ENCODE measurements at regions not wholly inside any gene's neighbourhood (a gene's known extent, or its start where the extent isn't known, plus 50 kb on each side); places are given as distances from the start of the nearest gene placed in this dataset.
"Not testable (repeated sequence)": the region's sequence is repeated elsewhere in the genome, so short reads cannot be mapped to it uniquely, and the experiment has no call there.

GRCh38 chr3:162597226-162597625 lies 1100.6 kb downstream of the OTOL1 start:
- no peak for DNase-seq

- DNase-seq, result peak; percentile 56
Observed at GRCh38 chr3:162598500-162598899, 1101.9 kb downstream of the OTOL1 start.

GRCh38 chr3:162599742-162600141 lies 1103.1 kb downstream of the OTOL1 start:
- not testable (repeated sequence) for DNase-seq

GRCh38 chr3:162601101-162601670 lies 1104.6 kb downstream of the OTOL1 start:
- no peak for DNase-seq

- peak; percentile 11 for DNase-seq
Observed at GRCh38 chr3:162602619-162603018, 1106.0 kb downstream of the OTOL1 start.

- no peak for DNase-seq
Observed at GRCh38 chr3:162605651-162606204, 1109.1 kb downstream of the OTOL1 start.

GRCh38 chr3:162610261-162610660 lies 1113.7 kb downstream of the OTOL1 start:
- DNase-seq, result no peak

GRCh38 chr3:162612991-162613390 lies 1116.4 kb downstream of the OTOL1 start:
- DNase-seq, result no peak

- DNase-seq, result peak; percentile 94
Observed at GRCh38 chr3:162626172-162626571, 1129.6 kb downstream of the OTOL1 start.

GRCh38 chr3:162628531-162628930 lies 1131.9 kb downstream of the OTOL1 start:
- DNase-seq, result no peak

- DNase-seq, result no peak
Observed at GRCh38 chr3:162629372-162629771, 1132.8 kb downstream of the OTOL1 start.

GRCh38 chr3:162632672-162633071 lies 1136.1 kb downstream of the OTOL1 start:
- DNase-seq, result no peak

GRCh38 chr3:162640208-162640607 lies 1143.6 kb downstream of the OTOL1 start:
- not testable (repeated sequence) for DNase-seq

- DNase-seq, result no peak
Observed at GRCh38 chr3:162641317-162641716, 1144.7 kb downstream of the OTOL1 start.

- DNase-seq, result no peak
Observed at GRCh38 chr3:162641907-162642306, 1145.3 kb downstream of the OTOL1 start.

GRCh38 chr3:162643245-162643644 lies 1146.6 kb downstream of the OTOL1 start:
- no peak for DNase-seq

- no peak for DNase-seq
Observed at GRCh38 chr3:162647321-162647720, 1150.7 kb downstream of the OTOL1 start.

- DNase-seq, result no peak
Observed at GRCh38 chr3:162658003-162658402, 1161.4 kb downstream of the OTOL1 start.

GRCh38 chr3:162665684-162666391 lies 1169.2 kb downstream of the OTOL1 start:
- DNase-seq, result peak; percentile 22

GRCh38 chr3:162666835-162667234 lies 1170.2 kb downstream of the OTOL1 start:
- no peak for DNase-seq

- no peak for DNase-seq
Observed at GRCh38 chr3:162670181-162670580, 1173.6 kb downstream of the OTOL1 start.

GRCh38 chr3:162677475-162677874 lies 1180.9 kb downstream of the OTOL1 start:
- no peak for DNase-seq

- DNase-seq, result no peak
Observed at GRCh38 chr3:162678941-162679340, 1182.3 kb downstream of the OTOL1 start.

- no peak for DNase-seq
Observed at GRCh38 chr3:162684260-162684659, 1187.7 kb downstream of the OTOL1 start.

- no peak for DNase-seq
Observed at GRCh38 chr3:162699291-162699690, 1202.7 kb downstream of the OTOL1 start.
